Effector memory CD8-positive, alpha-beta T cell (primary cell): ENCODE measurements at regions not wholly inside any gene's neighbourhood (a gene's known extent, or its start where the extent isn't known, plus 50 kb on each side); places are given as distances from the start of the nearest gene placed in this dataset.

ENCODE experiments used
- ATAC-seq: fragments of 150-1000 bp; cut with Tn5 transposase; replicated peaks from 2 replicates; pipeline ENCODE4 v1.10.0; 2021; ENCODE audit warnings: mild to moderate bottlenecking, moderate library complexity
- DNase-seq, 3 experiments: peaks; one replicate each; pipeline ENCODE4 v3.0.0; 2021
- H3K27ac Mint-ChIP-seq, 2 donors: one replicate each; pipeline ENCODE4 v1.8.0; 2022; ENCODE audit warnings: mild to moderate bottlenecking in 2 of 2, mixed read lengths in 2 of 2, moderate library complexity in 2 of 2
- H3K27me3 Mint-ChIP-seq, 2 donors: one replicate each; pipeline ENCODE4 v1.8.0; 2022; ENCODE audit warnings: mixed read lengths in 2 of 2
- H3K36me3 Mint-ChIP-seq: one replicate; pipeline ENCODE4 v1.8.0; 2022; ENCODE audit warnings: mild to moderate bottlenecking, moderate library complexity, mixed read lengths; ENCODE audit not compliant: insufficient read depth
- H3K4me1 Mint-ChIP-seq, 2 donors: one replicate each; pipeline ENCODE4 v1.8.0; 2022; ENCODE audit warnings: low read depth in 2 of 2, mixed read lengths in 2 of 2
- H3K4me3 Mint-ChIP-seq, 2 donors: one replicate each; pipeline ENCODE4 v1.8.0; 2022; ENCODE audit warnings: mild to moderate bottlenecking in 2 of 2, mixed read lengths in 2 of 2, moderate library complexity in 2 of 2
- H3K9me3 Mint-ChIP-seq, 2 donors: one replicate each; pipeline ENCODE4 v1.8.0; 2022; ENCODE audit warnings: mixed read lengths in 2 of 2

DNA sequence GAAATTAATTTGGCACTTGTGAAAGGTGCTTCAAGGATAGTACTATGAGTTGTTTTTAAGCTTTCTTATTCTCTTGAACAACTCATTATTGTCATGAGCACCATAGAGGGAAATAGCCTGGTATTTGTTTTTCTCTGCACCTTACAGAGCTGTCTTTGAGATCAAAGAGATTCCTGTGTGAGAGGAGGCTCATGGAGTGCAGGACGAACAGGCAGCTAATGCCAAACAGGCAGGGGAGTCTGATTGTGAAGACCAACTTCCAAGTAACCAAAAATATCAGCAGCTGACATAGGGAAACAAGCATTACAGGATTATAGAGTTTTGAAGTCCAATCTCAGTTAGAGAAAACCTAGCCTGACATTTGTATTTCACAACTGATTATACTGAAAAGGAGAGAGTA is 110.6 kb upstream of the TENT5A start:
- Mint-ChIP-seq H3K9me3 (no peaks in the 10 kb centered on the region), H3K27ac (no peak overlapping the region), H3K36me3 (no peaks in the 10 kb centered on the region), H3K27me3 (no peaks in the 10 kb centered on the region), H3K4me1 (no peaks in the 10 kb centered on the region), H3K4me3 (no peak overlapping the region)
- no peak for DNase-seq
- no peak for ATAC-seq

DNA sequence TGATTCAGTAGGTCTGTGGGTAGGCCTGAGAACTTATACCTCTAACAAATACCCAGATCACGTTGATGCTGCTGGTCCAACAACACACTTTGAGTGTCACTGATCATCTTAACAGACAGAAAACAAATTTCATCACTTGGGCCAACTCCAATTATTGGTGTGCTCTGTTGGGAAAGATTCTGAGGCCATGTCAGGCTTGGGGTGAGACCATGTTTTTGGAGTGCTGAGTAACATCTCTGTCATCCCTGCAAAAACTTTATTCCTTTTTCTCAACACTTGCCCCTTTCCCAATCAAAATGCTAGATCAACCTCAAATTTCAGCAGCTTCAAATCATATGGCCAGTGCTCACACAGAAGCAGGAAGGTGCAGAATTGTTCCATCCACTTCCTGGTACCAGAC is 108.8 kb upstream of the TENT5A start:
- H3K4me3 Mint-ChIP-seq = no peak overlapping the region
- no peaks in the 10 kb centered on the region for H3K9me3 Mint-ChIP-seq
- no peaks in the 10 kb centered on the region for H3K36me3 Mint-ChIP-seq
- no peak for DNase-seq
- no peaks in the 10 kb centered on the region for H3K27me3 Mint-ChIP-seq
- ATAC-seq = no peak
- no peak overlapping the region for H3K27ac Mint-ChIP-seq
- H3K4me1 Mint-ChIP-seq = no peaks in the 10 kb centered on the region

DNA sequence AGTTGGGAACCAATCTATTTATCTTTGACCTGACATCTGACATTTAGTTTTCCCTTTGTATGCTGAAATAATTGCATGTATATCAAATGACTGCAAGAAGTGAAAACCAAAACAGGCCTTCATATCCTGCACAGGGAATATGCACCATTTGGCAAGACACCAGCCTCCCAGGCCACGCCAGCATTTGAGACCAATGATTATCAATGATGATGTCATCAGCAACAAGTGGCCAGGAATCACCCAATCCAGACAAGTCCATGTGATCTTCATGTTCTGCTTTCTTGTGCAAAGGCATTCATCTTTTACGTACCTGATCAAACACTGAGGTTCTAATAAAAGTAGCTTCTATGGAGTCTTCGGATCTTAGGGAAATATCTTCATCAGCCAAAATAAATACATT is 107.4 kb upstream of the TENT5A start:
- Mint-ChIP-seq H3K9me3 (no peaks in the 10 kb centered on the region), H3K36me3 (no peaks in the 10 kb centered on the region), H3K4me3 (no peak overlapping the region), H3K27me3 (no peaks in the 10 kb centered on the region), H3K27ac (no peak overlapping the region), H3K4me1 (no peaks in the 10 kb centered on the region)
- no peak for ATAC-seq
- DNase-seq = no peak

DNA sequence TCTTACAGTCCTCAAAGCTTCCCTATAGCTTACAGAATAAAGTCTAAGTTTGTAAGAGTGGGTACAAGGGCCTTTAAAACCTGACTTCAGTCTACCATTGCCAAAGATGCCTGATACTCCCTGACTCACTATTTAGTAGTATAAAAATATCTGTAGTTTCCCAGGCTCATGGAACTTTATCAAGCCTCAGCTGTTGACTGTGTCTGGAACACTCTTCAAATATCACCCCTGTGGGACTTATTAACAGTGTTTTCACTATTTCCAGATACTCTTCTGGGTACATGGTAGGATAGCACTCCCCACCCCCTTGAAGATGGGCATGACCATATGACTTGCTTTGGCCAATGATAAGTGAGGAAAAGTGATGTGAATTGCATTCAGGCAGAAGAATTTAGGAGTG is 105.3 kb upstream of the TENT5A start:
- DNase-seq (no peak), ATAC-seq (no peak)
- Mint-ChIP-seq H3K4me3 (no peak overlapping the region), H3K9me3 (no peaks in the 10 kb centered on the region), H3K27ac (no peak overlapping the region), H3K4me1 (no peaks in the 10 kb centered on the region), H3K36me3 (no peaks in the 10 kb centered on the region), H3K27me3 (no peaks in the 10 kb centered on the region)

DNA sequence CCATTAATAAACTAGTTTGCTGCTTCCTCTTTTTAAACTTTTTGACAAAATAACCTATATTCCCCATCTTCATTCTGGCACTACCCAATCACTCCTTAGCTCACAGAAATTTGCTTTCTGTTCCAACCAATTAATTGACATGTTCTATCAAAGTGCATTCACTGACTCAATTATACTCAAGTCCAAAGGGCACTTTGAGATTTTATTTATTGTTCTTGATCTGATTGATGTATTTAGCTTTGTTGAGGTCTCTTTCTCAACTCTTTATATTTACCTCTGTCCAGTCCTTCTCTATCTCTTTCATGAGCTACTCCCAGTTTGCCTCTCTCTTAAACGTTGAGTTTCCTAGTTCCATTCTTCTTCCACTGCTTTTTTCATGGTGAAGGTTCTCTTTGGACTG is 104.4 kb upstream of the TENT5A start:
- Mint-ChIP-seq H3K27ac (no peak overlapping the region), H3K36me3 (no peaks in the 10 kb centered on the region), H3K27me3 (no peaks in the 10 kb centered on the region), H3K4me1 (no peaks in the 10 kb centered on the region), H3K4me3 (no peak overlapping the region), H3K9me3 (no peaks in the 10 kb centered on the region)
- ATAC-seq (no peak), DNase-seq (no peak)

DNA sequence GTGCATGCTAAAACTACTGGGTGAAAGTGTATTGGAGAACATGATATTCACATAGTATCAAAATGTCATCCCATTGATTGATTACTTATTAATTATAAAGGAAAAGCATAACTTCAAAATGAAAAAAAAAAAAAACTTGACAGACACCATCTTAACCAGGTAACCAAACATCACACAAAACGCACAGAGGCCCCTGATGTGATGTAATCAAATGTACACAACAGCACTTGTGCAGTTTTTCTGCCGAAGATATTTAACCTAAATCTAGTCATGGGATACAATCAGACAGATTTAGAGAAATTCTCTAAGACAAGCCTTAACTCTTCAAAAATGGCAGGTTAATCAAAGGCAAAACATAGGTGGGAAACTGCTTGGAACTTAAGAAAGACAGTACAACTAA is 102.0 kb upstream of the TENT5A start:
- DNase-seq (no peak), ATAC-seq (no peak)
- Mint-ChIP-seq H3K4me3 (no peak overlapping the region), H3K4me1 (no peaks in the 10 kb centered on the region), H3K27ac (no peak overlapping the region), H3K36me3 (no peaks in the 10 kb centered on the region), H3K9me3 (no peaks in the 10 kb centered on the region), H3K27me3 (no peaks in the 10 kb centered on the region)

DNA sequence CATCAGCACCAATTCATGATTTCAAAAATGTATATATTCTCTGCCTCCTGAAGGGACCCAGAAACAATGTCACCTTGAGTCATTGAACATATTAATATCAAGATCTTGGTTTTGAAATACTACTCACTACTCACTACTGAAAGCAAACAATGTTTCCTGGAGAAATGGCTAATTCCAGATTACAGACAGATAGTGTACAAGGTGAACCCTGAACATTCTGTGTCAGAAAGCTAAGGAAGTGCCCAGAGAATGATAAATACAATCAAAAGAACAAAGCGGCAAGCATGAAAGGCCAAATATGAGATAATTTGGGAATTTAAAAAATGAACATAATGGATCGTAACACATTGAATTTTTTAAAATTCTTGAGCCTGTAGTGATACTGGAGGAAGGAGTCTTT is 101.5 kb upstream of the TENT5A start:
- Mint-ChIP-seq H3K36me3 (no peaks in the 10 kb centered on the region), H3K4me1 (no peaks in the 10 kb centered on the region), H3K9me3 (peaks cover 0 to 2% of the 10 kb centered on the region in 2 donors), H3K27me3 (no peaks in the 10 kb centered on the region), H3K27ac (no peak overlapping the region), H3K4me3 (no peak overlapping the region)
- DNase-seq = no peak
- ATAC-seq = no peak

DNA sequence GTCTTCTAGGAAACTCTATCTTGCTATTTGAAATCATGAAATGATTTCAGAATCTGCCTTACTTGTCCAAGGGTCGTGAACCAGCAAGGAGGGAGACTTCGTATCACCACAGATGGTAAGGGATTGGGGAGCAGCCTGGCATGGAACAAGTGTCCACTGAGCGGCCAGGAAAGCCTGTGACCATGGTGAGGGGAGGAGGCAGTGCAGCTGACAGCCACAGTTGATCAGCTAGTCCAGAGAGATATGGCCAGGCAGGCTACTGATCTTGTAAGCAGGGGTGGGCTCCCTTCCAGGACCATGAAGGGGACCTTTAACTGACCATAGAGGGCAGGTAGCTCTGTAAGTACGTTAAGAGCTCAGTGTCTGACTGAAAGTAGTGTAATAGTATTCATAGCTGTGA is 96.8 kb upstream of the TENT5A start:
- no peaks in the 10 kb centered on the region for H3K36me3 Mint-ChIP-seq
- no peaks in the 10 kb centered on the region for H3K27me3 Mint-ChIP-seq
- no peaks in the 10 kb centered on the region for H3K4me1 Mint-ChIP-seq

DNA sequence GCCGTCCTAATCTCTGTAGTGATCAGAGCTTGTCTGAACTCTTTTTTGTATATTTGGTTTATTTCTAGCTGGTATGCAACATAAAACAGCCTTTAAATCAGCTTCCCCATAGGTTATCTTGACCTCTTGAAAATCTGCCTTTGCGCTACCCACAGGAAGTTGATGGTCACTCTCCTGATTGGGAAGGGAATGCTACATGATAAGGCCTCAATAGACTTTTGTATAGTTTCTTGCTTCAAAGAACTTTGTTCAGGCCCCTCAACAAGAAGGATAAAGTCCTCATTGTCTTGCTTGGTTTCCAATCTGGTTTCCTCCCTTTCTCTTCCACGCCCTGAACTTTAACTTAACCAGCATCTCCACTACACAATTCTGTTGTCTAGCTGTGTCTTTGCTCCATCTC is 95.4 kb upstream of the TENT5A start:
- DNase-seq = no peak
- H3K27ac Mint-ChIP-seq = no peak overlapping the region
- no peak overlapping the region for H3K4me3 Mint-ChIP-seq
- H3K36me3 Mint-ChIP-seq = no peaks in the 10 kb centered on the region
- no peaks in the 10 kb centered on the region for H3K27me3 Mint-ChIP-seq
- no peaks in the 10 kb centered on the region for H3K4me1 Mint-ChIP-seq
- H3K9me3 Mint-ChIP-seq = peaks cover 2 to 7% of the 10 kb centered on the region in 2 donors
- ATAC-seq = no peak

More for the DNA sequence above, 96.8 kb upstream of the TENT5A start:
- ATAC-seq = no peak
- Mint-ChIP-seq H3K4me3 (no peak overlapping the region), H3K27ac (no peak overlapping the region), H3K9me3 (peaks cover 2 to 7% of the 10 kb centered on the region in 2 donors)
- no peak for DNase-seq

DNA sequence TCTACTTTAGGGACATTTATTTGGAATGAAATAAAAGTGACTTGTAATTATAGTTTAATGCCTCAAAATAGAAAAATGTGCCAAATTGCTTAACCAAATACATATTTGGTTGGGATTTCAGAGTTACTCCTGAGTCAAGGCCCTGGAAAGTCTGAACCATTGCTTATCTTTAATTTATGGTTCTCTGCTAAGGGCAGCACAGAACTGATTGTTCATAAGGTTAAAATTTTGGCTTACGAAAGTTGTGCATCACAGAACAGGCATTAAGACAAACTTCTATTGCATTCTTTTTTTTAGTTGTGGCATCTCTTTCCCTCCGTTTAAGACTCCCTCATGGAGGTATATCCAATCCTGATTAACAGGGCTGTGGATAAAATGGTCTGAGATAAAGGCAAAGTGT is 92.2 kb upstream of the TENT5A start:
- H3K9me3 Mint-ChIP-seq = peaks cover 2 to 7% of the 10 kb centered on the region in 2 donors
- no peaks in the 10 kb centered on the region for H3K4me1 Mint-ChIP-seq
- DNase-seq = no peak
- H3K27me3 Mint-ChIP-seq = no peaks in the 10 kb centered on the region
- H3K4me3 Mint-ChIP-seq = no peak overlapping the region
- H3K36me3 Mint-ChIP-seq = no peaks in the 10 kb centered on the region
- H3K27ac Mint-ChIP-seq = no peak overlapping the region
- no peak for ATAC-seq

DNA sequence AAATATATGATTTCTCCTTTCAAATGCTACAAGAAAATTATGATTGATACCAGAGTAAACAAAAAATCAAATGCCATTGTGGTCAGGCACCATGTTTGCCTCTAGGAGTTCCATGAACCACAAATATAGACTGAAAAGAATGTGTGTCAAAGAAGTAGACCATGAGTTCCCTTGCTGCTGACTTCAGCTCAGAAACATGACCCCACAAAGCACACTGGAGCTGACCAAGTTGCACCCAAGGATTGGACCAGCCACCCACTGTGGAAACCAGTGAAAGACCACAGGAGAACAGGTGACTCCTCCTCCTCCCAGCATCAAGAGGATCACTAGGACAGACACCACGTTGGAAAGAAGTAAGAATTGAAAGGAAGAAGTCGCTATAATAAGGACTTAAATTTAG is 90.8 kb upstream of the TENT5A start:
- no peak overlapping the region for H3K27ac Mint-ChIP-seq
- no peaks in the 10 kb centered on the region for H3K4me1 Mint-ChIP-seq
- DNase-seq (no peak), ATAC-seq (no peak)
- H3K9me3 Mint-ChIP-seq = peaks cover 0 to 7% of the 10 kb centered on the region in 2 donors
- no peak overlapping the region for H3K4me3 Mint-ChIP-seq
- no peaks in the 10 kb centered on the region for H3K36me3 Mint-ChIP-seq
- H3K27me3 Mint-ChIP-seq = no peaks in the 10 kb centered on the region

DNA sequence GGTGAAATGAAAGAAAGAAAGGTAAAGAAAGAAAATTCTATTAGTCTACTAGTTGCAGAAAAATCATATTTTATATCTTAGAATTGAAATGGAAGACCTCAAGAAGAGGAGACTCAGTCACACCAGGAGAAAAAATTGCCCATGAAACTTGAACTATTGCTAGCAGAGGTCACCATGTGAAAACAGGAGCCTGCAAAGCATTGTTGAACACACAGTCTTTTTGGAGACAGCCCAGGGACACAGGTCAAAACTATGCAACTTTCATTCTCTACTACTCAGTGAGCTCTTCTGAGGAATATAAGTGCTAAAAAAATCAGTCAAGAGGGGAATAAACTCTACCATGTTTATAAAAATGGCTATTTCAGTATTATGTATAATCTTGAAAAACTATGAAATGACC is 89.8 kb upstream of the TENT5A start:
- no peak overlapping the region for H3K4me3 Mint-ChIP-seq
- H3K27me3 Mint-ChIP-seq = no peaks in the 10 kb centered on the region
- no peak for DNase-seq
- H3K9me3 Mint-ChIP-seq = peaks cover 0 to 7% of the 10 kb centered on the region in 2 donors
- no peaks in the 10 kb centered on the region for H3K4me1 Mint-ChIP-seq
- no peak for ATAC-seq
- no peak overlapping the region for H3K27ac Mint-ChIP-seq
- no peaks in the 10 kb centered on the region for H3K36me3 Mint-ChIP-seq

DNA sequence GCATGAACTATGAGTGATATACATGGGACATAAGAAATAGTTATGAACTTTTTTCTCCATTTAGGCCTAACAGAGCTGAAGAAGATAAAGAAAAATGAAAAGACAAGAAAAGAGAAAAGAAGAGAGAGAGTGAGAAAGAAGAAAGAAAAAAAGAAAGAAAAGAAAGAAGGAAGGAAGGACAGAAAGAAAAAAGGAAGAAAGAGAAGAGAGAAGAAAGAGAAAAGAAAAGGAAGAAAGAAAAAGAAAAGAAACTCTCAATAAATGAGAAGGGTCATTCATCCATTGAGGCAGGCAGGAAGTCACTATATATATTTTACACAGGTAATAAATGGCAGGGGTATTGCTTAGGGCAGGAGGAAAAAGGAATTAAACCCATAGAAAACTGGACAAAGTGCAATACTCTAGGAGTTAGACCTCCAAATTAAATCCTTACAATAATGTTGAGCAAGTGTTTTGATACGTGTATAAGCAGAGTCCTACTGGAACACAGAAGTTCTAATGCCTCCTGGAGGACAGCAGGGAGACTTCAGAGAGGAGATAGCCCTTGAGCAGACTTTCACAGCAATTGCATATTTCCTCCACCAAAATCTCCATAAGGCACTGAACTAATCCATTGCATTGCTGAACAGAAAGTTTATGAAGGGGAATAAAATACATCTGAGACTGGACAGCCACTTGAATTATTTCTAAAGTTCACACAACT is 86.4 kb upstream of the TENT5A start:
- no peaks in the 10 kb centered on the region for H3K36me3 Mint-ChIP-seq
- H3K4me3 Mint-ChIP-seq = no peak overlapping the region
- H3K27ac Mint-ChIP-seq = no peak overlapping the region
- no peaks in the 10 kb centered on the region for H3K4me1 Mint-ChIP-seq
- no peaks in the 10 kb centered on the region for H3K27me3 Mint-ChIP-seq
- DNase-seq (no peak), ATAC-seq (no peak)
- H3K9me3 Mint-ChIP-seq = peaks cover 3 to 11% of the 10 kb centered on the region in 2 donors

DNA sequence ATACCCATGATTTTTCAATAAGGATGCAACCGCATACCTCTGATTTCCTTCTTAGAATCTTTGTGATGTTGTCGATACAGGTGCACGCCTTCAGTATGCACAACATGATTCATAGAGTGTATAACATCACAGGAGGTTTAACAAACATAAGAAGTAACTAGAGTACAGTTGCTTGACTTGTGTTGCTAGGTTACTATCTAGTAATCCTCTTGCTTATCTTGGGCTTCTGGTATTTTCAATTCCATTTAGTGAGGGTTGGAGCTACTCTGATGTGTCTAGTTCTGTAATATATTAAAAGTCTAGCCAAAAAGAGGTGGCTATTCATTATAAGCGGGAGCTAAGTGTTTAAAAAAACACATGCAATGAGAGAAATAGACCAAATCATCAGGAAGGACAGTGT is 85.5 kb upstream of the TENT5A start:
- ATAC-seq = no peak
- Mint-ChIP-seq H3K9me3 (peaks cover 3 to 11% of the 10 kb centered on the region in 2 donors), H3K4me3 (no peak overlapping the region), H3K27me3 (no peaks in the 10 kb centered on the region), H3K36me3 (no peaks in the 10 kb centered on the region), H3K27ac (no peak overlapping the region), H3K4me1 (no peaks in the 10 kb centered on the region)
- DNase-seq = no peak
